C4-2B (cell line): ENCODE measurements at regions not wholly inside any gene's neighbourhood (a gene's known extent, or its start where the extent isn't known, plus 50 kb on each side); places are given as distances from the start of the nearest gene placed in this dataset.

ENCODE experiments used
- CTCF ChIP-seq: fragments of 450-650 bp; conservative IDR thresholded peaks from 2 replicates; pipeline ENCODE4 v1.5.1; 2017; ENCODE audit warnings: mild to moderate bottlenecking
- ZFX ChIP-seq: fragments of 450-650 bp; IDR thresholded peaks from 2 replicates; pipeline ENCODE4 v1.6.1; 2017

- TF ChIP-seq CTCF, result no peak
- no peak for TF ChIP-seq ZFX
These were observed 1046.7 kb upstream of the SLC39A10 start for GRCh38 chr2:194610297-194610696.
